ENCODE measurements at regions not wholly inside any gene's neighbourhood (a gene's known extent, or its start where the extent isn't known, plus 50 kb on each side); places are given as distances from the start of the nearest gene placed in this dataset.
"Not testable (repeated sequence)": the region's sequence is repeated elsewhere in the genome, so short reads cannot be mapped to it uniquely, and the experiment has no call there.

GRCh38 chr11:46223252-46223513, 54.3 kb upstream of the CREB3L1 start:
- no peak for DNase-seq

DNA sequence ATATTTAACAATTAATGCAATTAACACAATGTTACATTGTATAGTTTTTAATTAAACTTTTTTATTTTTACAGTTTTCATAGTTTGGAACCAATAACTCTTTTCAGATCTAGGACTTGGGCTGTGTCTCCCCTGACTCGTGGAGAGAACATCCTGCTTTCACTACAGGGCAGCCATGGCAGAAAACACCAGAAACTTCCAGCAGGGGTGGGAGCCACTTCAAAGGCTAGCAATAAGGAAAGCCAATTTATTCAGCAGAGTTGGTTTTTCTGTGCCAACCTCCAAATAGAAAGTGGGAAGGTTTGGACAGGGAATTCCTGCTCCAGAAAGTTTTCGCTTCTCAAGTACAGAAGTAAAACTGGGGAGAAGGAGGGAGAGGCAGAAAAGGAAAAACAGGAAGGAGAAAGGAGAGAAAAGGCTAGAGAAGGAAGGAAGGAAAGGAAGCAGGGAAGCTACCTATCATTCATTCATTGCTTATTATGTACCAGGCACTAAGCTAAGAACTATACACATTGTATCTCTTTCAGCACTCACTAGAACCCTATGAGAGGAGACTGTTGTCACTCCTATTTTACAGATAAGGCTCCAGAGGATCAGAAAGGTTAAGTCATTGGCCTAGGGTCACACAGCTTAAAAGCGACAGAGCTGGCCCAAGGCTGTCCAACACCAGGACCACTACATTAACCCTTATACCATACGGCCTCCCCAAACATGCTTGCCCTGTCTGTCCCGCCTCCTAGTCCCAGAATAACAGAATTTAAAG, 54.8 kb upstream of the CREB3L1 start:
- peak in 11 of 58 donors; percentile 3 to 35 (median 9) for DNase-seq

DNA sequence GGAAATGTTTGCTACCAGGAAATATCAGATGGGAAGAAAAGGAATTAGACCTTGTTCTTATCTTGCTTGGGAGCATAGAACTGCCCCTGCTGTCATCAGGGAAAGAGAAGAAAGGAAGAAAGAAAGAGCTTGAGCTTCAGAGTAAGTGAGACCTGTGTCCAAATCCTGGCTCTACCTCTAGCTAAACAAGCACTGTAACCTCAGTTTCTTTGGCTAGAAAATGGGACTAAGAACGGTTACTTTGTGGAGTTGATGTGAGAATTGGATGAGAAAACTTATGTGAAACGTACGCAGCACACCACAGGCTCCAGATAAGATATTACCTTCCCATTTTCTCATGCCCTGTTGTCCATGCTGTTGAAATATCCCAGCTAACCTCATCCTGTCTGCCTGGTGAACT, 57.1 kb upstream of the CREB3L1 start:
- DNase-seq, result no peak

DNA sequence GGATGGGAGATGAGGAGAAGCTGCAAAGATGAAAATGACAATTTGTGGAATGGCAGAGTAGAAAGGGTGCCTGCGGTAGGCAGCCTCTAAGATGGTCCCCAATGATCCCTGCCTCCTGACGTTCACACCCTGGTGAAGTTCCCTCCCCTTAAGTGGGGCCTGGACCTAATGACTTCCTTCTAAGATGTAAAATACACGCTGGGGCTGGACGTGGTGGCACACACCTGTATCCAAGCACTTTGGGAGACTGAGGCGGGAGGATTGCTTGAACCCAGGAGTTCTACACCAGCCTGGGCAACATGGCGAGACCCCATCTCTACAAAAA, 60.7 kb upstream of the CREB3L1 start:
- no peak for DNase-seq

DNA sequence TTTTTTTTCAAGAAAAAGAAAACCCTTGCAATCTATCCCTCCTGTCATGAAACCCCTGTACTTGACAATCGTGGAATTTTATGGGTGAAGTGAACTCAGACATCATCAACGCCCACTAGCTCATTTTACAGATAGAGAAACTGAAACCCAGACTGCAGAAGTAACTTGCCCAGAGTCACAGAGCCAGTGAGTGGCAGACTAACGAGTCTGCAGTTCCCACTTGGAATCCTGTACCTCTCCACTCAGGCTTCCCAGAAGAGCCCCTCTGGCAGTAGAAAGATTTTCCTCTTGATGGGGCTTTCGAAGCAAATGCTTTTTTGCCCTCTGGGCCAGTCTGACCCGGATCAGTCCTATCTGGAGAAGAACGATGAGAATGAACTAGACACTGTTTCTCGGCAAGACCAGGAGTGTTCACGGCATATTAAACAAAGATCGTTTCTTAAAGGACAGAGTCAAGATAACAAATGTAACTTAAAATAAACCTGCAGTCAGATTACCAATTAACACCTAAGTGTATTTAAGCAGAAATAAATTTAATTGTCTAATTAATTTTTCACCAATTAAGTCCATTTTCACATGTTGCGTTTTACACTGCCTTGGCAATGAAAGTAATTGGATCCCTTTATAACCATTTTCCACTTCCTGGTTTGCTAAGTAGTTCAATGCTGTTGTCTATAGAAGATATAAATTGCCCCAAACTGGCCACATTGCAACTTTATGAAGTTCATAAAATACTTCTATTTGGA, 61.3 kb upstream of the CREB3L1 start:
- no peak for DNase-seq

GRCh38 chr11:46215208-46215931, 62.1 kb upstream of the CREB3L1 start:
- no peak for DNase-seq

- DNase-seq, result no peak
These were observed 64.7 kb upstream of the CREB3L1 start for GRCh38 chr11:46212720-46213119.

DNA sequence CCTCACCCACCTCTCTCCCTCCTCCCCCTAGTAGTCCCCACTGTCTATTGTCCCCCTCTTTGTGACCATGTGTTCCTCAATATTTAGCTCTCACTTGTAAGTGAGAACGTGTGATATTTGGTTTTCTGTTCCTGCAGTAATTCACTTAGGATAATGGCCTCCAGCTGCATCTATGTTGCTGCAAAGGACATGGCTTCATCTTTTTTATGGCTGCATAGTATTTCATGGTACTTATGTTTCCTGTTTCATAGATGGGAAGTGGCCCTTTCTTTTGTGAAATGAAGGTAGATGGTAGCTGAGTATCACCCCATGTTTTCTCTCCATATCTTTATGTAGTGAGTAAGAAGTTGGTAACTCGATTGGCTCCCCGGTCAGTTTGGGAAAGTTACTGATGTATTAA, 66.6 kb upstream of the CREB3L1 start:
- no peak for DNase-seq

DNA sequence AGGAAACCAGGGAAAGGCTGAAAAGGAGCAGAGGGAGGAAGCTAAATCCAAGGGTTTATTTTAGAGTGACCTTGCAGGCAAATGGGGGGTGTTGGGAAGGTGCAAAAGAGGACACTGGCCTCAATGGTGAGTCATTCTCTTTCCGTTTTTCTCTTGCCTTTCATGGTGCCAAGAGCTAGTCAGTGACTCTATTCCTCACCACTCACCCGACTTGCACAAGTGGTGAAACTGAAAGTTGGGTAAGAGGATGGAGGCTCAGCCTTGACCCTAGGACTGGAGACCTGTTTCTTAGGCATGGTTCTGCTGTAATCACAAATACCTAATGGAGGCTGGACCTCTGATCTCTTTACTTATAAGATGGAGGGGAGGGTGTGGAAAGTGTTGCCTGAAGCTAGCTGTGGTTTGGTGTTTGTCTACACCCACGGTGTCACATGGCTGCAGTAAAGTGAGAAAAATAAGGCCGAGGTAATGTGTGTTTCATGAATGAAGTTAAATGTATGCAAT, 67.3 kb upstream of the CREB3L1 start:
- DNase-seq, result no peak

GRCh38 chr11:46209624-46210023, 67.8 kb upstream of the CREB3L1 start:
- DNase-seq, result not testable (repeated sequence)

DNA sequence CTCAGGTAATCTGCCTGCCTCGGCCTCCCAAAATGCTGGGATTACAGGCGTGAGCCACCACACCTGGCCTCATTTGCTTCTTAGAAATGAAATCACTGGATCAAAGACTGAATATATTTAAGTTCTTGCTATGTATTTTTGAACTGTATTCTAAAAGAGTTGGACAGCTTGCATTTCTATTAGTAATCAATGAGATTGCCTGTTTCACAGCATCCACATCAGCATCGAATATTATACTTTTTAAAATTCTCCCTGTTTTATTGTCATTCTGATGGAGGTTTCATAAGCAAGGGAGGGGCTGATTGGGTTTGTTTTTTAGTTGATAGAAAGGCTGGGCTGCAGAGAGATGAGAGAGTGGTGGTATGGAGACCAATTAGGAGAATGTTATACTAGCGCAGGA, 68.7 kb upstream of the CREB3L1 start:
- no peak for DNase-seq

DNA sequence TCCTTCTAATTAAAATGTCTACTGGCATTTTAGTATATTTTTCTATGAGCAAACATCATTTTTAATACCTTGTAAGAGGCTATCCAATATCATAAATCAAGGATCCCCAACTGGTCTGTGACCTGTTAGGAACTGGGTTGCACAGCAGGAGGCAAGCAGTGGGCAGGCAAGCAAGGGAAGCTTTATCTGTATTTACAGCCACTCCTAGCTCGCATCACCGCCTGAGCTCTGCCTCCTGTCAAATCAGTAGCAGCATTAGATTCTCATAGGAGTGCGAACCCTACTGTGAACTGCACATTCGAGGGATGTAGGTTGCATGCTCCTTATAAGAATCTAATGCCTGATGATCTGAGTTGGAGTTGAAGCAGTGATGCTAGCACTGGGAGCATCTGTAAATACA, 70.2 kb upstream of the CREB3L1 start:
- no peak for DNase-seq

DNA sequence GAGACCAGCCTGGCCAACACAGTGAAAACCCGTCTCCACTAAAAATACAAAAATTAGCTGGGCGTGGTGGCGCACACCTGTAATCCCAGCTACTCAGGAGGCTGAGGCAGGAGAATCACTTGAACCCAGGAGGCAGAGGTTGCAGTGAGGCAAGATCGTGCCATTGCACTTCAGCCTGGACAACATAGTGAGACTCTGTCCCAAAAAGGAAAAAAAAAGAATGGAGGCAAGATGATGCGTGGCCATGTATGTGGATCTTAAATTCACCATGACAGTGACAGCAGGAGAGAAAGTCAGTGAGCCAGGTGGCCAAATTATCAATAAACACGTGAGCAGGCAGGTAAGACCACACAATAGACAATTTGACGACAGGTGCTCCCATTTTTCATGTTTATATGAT, 73.0 kb upstream of the CREB3L1 start:
- DNase-seq, result not testable (repeated sequence)

DNA sequence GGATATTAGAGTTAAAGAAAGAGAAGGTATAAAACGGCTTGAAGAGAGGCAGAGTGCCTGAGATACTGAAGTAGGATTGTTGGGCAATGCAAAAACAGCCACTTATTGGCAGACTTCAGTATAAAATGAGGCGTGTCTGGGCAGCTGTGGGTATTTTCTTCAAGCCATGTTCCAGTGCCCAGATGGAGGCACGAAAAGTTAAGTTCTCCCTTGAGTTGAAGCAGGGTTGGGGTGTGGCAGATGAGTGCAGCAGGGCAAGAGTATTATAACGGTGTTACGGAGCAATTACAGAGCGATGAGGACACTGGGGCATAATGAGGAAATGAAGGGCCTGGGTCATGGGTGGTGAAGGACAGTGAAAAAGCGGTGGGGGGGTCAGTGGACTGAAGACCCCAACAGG, 73.7 kb upstream of the CREB3L1 start:
- no peak for DNase-seq

DNA sequence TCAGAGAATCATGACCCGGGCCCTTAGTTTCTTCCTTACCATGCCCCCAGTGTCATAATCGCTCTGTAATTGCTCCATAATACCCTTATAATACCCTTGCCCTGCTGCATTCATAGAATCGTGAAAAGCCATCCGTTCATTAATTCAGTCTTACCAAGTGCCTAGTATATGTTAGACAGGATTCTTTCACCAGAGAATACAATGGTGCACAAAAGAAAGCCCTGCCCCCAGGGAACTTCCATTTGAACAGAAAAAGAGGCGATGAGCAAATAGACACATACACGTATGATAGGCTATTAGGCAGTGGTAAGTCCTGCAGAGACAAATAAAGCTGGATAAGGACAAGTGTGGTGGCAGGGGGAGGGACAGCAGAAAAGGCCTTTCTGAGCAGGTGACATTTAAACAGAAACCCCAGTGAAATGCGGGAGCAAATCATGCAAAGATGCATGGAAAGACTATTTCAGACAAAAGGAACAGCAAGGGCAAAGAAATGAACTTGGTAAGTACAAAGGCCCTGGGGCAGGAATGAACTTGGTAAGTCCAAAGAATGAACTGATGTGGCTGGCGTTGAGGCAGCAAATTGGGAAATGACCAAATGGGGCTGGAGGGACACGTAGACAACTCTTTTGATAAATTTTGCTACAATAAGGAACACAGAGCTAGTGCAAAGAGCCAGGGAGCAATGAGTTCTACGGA, 74.6 kb upstream of the CREB3L1 start:
- DNase-seq, result no peak

DNA sequence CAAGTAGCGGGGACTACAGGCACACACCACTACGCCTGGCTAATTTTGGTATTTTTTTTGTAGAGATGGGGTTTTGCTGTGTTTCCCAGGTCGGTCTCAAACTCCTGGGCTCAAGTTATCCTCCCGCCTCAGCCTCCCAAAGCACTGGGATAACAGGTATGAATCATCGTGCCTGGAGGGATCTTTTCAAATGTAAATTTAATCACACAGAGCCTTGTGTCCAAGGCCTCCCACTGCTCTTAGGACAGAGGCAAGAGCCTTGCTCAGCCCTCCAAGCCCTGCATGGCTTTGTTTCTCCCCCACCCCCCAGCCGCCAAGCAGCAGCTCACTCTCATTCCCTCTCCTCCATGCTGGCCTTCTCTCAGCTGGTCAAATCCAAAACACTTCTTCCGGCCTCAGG, 75.3 kb upstream of the CREB3L1 start:
- no peak for DNase-seq

DNA sequence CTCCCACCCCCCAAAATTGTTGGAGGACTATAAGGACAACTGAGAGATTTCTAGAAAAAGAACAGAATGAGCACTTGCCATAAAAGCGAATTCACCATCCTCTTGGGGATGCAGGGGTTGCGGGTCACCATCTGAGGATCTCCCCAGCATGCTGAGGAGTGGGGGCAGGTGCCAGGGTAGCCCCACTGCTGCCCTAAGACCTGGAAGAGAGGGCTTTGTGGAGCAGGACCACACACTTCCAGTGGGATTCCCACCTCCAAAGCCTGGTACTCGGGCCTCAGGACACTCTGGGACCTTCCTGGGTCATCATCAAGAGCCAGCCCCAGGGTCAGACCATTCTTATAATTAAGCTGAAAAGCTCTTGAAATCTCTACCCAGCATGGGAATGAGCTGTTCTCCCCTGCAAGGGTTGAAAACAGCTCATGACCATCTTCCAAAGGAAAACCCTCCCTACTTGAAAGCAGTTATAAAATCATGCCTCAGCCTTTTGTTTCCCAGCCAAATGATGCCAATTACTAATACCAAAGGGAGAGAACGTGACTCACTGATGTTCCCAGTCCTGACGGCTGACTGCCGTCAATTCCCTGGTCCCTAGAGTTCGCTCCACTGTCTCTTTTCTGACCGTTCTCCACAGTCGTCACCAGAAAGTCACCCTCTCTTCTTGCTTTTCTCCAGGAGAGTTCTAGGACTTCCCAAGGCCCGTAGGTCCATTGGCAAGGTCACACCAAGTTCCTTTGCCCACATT, 76.8 kb upstream of the CREB3L1 start:
- DNase-seq, result peak in 1 of 58 donors; percentile 3

- DNase-seq, result peak in 43 of 58 donors; percentile 1 to 77 (median 41)
These were observed 77.3 kb upstream of the PHF21A start for GRCh38 chr11:46198245-46199240.

GRCh38 chr11:46197421-46197820, 76.2 kb upstream of the PHF21A start:
- DNase-seq, result no peak

- no peak for DNase-seq
These were observed 66.8 kb upstream of the PHF21A start for GRCh38 chr11:46188017-46188416.
